GM12891 (cell line): ENCODE measurements at regions not wholly inside any gene's neighbourhood (a gene's known extent, or its start where the extent isn't known, plus 50 kb on each side); places are given as distances from the start of the nearest gene placed in this dataset.

Experiments used
- POLR2A ChIP-seq: IDR thresholded peaks from 2 replicates; pipeline ENCODE4 v1.6.1; 2011; ENCODE audit warnings: low read depth, low read length, control low read depth
- POLR2AphosphoS5 ChIP-seq: IDR thresholded peaks from 2 replicates; pipeline ENCODE4 v1.6.1; 2011; ENCODE audit warnings: low read depth, low read length, control low read depth

- TF ChIP-seq POLR2AphosphoS5 (no peak), POLR2A (no peak)
These were observed 57.4 kb upstream of the SORBS2 start for GRCh38 chr4:185869427-185869826.
